ENCODE measurements at regions not wholly inside any gene's neighbourhood (a gene's known extent, or its start where the extent isn't known, plus 50 kb on each side); places are given as distances from the start of the nearest gene placed in this dataset.
"Not testable (repeated sequence)": the region's sequence is repeated elsewhere in the genome, so short reads cannot be mapped to it uniquely, and the experiment has no call there.

- no peak for DNase-seq (ENCODE audit: low spot score)
These were observed 252.2 kb downstream of the SYT10 start for GRCh38 chr12:33187409-33187808.

GRCh38 chr12:33184161-33184560, 255.5 kb downstream of the SYT10 start:
- DNase-seq (ENCODE audit: low spot score), result no peak

GRCh38 chr12:33182485-33182884, 257.1 kb downstream of the SYT10 start:
- no peak for DNase-seq (ENCODE audit: low spot score)

GRCh38 chr12:33180918-33181317, 258.7 kb downstream of the SYT10 start:
- no peak for DNase-seq (ENCODE audit: low spot score)

- DNase-seq (ENCODE audit: low spot score), result not testable (repeated sequence)
These were observed 269.7 kb upstream of the PKP2 start for GRCh38 chr12:33166260-33166659.

GRCh38 chr12:33156042-33156441, 259.5 kb upstream of the PKP2 start:
- DNase-seq (ENCODE audit: low spot score), result no peak

- DNase-seq (ENCODE audit: low spot score), result not testable (repeated sequence)
These were observed 250.7 kb upstream of the PKP2 start for GRCh38 chr12:33147292-33147691.

- no peak for DNase-seq (ENCODE audit: low spot score)
These were observed 232.9 kb upstream of the PKP2 start for GRCh38 chr12:33129500-33129899.

- no peak for DNase-seq (ENCODE audit: low spot score)
These were observed 229.2 kb upstream of the PKP2 start for GRCh38 chr12:33125755-33126154.

- DNase-seq (ENCODE audit: low spot score), result no peak
These were observed 219.7 kb upstream of the PKP2 start for GRCh38 chr12:33116284-33116683.

GRCh38 chr12:33115716-33116115, 219.1 kb upstream of the PKP2 start:
- DNase-seq (ENCODE audit: low spot score), result no peak

- DNase-seq (ENCODE audit: low spot score), result no peak
These were observed 215.3 kb upstream of the PKP2 start for GRCh38 chr12:33111850-33112249.

- DNase-seq (ENCODE audit: low spot score), result not testable (repeated sequence)
These were observed 211.2 kb upstream of the PKP2 start for GRCh38 chr12:33107827-33108226.

- no peak for DNase-seq (ENCODE audit: low spot score)
These were observed 197.0 kb upstream of the PKP2 start for GRCh38 chr12:33093534-33093933.

- DNase-seq (ENCODE audit: low spot score), result not testable (repeated sequence)
These were observed 191.3 kb upstream of the PKP2 start for GRCh38 chr12:33087876-33088275.

- not testable (repeated sequence) for DNase-seq (ENCODE audit: low spot score)
These were observed 179.8 kb upstream of the PKP2 start for GRCh38 chr12:33076401-33076800.

- DNase-seq (ENCODE audit: low spot score), result not testable (repeated sequence)
These were observed 178.7 kb upstream of the PKP2 start for GRCh38 chr12:33075130-33075766.

GRCh38 chr12:33061844-33062243, 165.3 kb upstream of the PKP2 start:
- DNase-seq (ENCODE audit: low spot score), result no peak

- DNase-seq (ENCODE audit: low spot score), result no peak
These were observed 157.8 kb upstream of the PKP2 start for GRCh38 chr12:33054371-33054770.

- DNase-seq (ENCODE audit: low spot score), result no peak
These were observed 155.8 kb upstream of the PKP2 start for GRCh38 chr12:33052141-33053051.

GRCh38 chr12:33047666-33048065, 151.1 kb upstream of the PKP2 start:
- no peak for DNase-seq (ENCODE audit: low spot score)

GRCh38 chr12:33044447-33044846, 147.9 kb upstream of the PKP2 start:
- DNase-seq (ENCODE audit: low spot score), result no peak

- DNase-seq (ENCODE audit: low spot score), result no peak
These were observed 145.0 kb upstream of the PKP2 start for GRCh38 chr12:33041562-33041961.
